Lower leg skin (tissue), 3 donors: ENCODE measurements at regions not wholly inside any gene's neighbourhood (a gene's known extent, or its start where the extent isn't known, plus 50 kb on each side); places are given as distances from the start of the nearest gene placed in this dataset.

ENCODE experiments used
- CTCF ChIP-seq, 3 donors: fragments of 450-650 bp; IDR thresholded peaks; one replicate each; pipeline ENCODE4 v1.5.1; 2016; ENCODE audit warnings: antibody characterized with exemption in 3 of 3, mild to moderate bottlenecking in 3 of 3, moderate library complexity in 2 of 3
- POLR2A ChIP-seq, 2 donors: fragments of 450-650 bp; IDR thresholded peaks; one replicate each; pipeline ENCODE4 v1.6.1; 2016 to 2017; ENCODE audit warnings: antibody characterized with exemption in 2 of 2, mild to moderate bottlenecking in 1 of 2, moderate library complexity in 1 of 2

- TF ChIP-seq CTCF (IDR thresholded peaks at IDR 0.05) (no peak), POLR2A (IDR thresholded peaks at IDR 0.05) (no peak)
Measured at GRCh38 chr22:47713941-47714340, 951.5 kb downstream of the TBC1D22A start.
